ENCODE measurements at regions not wholly inside any gene's neighbourhood (a gene's known extent, or its start where the extent isn't known, plus 50 kb on each side); places are given as distances from the start of the nearest gene placed in this dataset.

DNA sequence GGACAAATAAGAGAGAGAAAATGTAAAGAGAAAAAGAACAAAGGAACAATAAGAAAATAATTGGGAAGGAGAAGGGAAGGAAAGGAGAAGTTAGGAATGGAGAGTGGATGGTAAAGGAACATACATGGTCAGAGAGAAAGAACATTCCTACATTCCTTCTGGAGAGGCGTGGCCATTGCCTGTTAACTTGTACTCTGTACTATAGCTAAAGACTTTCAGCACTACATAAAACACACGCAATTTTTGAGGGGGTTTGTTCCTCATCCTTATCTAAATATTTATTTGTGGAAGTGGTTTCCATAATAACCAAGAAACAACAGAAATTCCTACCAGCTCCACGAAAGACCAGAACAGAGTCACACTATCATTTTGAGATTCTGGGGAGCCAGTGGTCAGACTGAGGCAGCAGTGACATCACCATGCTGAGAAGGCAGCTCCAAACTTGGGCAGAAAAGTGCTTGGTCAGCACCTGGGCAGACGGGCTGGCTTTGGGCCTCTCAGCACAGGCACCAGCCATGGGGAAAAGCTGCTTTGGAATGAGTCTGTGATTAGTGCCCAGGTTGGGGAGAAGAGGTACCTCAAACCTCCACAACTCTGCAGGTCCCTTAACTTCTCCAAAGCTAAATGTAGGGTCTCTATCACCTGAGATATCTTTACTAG, 125.9 kb upstream of the NTF3 start:
- H3K4me3 ChIP-seq (replicated peaks; ENCODE audit: low read depth, low read length): no peak overlapping the region
- TF ChIP-seq, protein P1, sequence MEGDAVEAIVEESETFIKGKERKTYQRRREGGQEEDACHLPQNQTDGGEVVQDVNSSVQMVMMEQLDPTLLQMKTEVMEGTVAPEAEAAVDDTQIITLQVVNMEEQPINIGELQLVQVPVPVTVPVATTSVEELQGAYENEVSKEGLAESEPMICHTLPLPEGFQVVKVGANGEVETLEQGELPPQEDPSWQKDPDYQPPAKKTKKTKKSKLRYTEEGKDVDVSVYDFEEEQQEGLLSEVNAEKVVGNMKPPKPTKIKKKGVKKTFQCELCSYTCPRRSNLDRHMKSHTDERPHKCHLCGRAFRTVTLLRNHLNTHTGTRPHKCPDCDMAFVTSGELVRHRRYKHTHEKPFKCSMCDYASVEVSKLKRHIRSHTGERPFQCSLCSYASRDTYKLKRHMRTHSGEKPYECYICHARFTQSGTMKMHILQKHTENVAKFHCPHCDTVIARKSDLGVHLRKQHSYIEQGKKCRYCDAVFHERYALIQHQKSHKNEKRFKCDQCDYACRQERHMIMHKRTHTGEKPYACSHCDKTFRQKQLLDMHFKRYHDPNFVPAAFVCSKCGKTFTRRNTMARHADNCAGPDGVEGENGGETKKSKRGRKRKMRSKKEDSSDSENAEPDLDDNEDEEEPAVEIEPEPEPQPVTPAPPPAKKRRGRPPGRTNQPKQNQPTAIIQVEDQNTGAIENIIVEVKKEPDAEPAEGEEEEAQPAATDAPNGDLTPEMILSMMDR (IDR thresholded peaks at IDR 0.05; ENCODE audit: low read depth, low read length, missing control alignments): no peak
- DNase-seq (ENCODE audit: extremely low read depth, low read depth): no peak

DNA sequence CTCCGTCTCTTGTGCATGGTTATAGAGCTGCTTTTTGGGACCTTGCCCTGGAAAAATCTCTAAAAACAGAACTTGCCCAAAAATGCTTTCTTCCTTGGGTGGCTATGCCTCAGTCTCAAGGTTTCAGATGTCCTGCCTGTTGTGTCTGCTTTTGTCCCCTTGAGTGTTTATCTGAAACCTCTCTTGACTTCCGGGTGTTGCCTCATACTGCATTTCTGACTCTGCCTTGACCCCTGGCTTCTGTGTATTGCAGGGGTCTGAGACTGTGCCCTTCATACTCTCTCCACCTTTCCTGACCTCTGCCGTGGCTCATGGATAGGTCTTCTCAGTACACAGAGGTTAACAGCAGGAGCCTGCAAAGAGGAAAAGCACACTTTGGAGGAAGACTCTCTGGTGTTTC, 124.8 kb upstream of the NTF3 start:
- no peak overlapping the region for H3K4me3 ChIP-seq (replicated peaks; ENCODE audit: low read depth, low read length)
- no peak for DNase-seq (ENCODE audit: extremely low read depth, low read depth)
- TF ChIP-seq, protein P1 (IDR thresholded peaks at IDR 0.05; ENCODE audit: low read depth, low read length, missing control alignments): no peak

DNA sequence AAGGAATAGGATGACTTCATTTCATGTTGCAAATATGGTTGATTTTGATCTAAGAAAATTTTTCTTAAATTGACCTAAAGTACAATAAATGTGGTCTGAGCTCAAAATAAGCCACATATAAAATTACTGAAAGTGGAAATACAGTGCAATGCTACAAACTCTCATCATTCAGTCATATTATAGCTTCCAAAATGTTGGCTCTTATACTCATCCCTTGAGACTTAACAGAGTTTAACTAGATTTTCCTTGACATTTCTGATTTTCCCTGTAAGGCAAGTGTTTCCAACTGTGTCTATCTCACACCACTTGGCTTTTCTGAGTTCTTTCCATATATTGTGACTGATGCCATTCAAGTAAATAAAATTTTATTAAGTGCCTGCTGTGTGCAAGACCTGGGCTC, 123.7 kb upstream of the NTF3 start:
- DNase-seq (ENCODE audit: extremely low read depth, low read depth): no peak
- TF ChIP-seq, protein P1 (IDR thresholded peaks at IDR 0.05; ENCODE audit: low read depth, low read length, missing control alignments): no peak
- H3K4me3 ChIP-seq (replicated peaks; ENCODE audit: low read depth, low read length): no peak overlapping the region

DNA sequence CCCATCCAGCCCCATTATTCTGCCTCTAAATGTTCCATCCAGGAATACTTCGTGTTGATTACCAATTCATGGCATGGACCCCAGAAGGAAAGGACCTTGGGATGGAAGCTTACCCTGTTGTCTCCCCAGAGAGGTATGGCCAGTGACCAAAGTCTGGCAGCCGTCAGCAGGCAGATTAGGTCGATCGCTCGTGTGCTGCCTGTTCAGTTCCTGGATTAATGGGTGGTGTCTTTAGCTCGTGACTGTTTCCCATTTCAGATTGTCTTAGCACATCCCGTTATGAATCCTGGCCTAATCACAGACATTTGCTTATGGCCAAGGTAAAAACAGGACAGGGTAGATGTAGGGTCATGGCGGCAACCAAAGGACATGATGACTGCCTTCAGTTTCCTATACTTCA, 122.9 kb upstream of the NTF3 start:
- TF ChIP-seq, protein P1 (IDR thresholded peaks at IDR 0.05; ENCODE audit: low read depth, low read length, missing control alignments): no peak
- DNase-seq (ENCODE audit: extremely low read depth, low read depth): no peak
- no peak overlapping the region for H3K4me3 ChIP-seq (replicated peaks; ENCODE audit: low read depth, low read length)

- TF ChIP-seq, protein P1 (IDR thresholded peaks at IDR 0.05; ENCODE audit: low read depth, low read length, missing control alignments): no peak
- DNase-seq (ENCODE audit: extremely low read depth, low read depth): no peak
Measured at GRCh38 chr12:5309654-5310053, 122.3 kb upstream of the NTF3 start.

GRCh38 chr12:5310151-5310550, 121.8 kb upstream of the NTF3 start:
- TF ChIP-seq, protein P1 (IDR thresholded peaks at IDR 0.05; ENCODE audit: low read depth, low read length, missing control alignments): no peak
- no peak for DNase-seq (ENCODE audit: extremely low read depth, low read depth)

More at GRCh38 chr12:5309654-5310053, 122.3 kb upstream of the NTF3 start:
- H3K4me3 ChIP-seq (replicated peaks; ENCODE audit: low read depth, low read length): no peak overlapping the region

DNA sequence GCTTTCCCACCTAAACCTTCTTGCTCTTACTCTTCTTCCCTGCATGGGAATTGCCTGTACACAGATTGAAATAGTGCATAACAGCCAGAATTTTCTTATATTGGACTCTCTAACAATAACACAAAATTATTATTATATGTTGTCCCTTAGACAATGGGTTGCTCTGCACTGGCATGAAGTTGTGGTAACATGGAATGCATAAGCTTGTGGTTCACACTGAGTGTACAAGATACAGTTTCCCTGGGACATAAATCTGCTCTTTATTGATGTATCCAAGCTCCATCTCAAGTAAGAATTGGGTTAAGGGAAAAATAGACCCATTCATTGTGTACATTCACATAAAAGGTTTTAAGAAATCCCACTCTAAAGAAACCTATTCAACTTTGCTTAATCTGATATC, 114.4 kb upstream of the NTF3 start:
- TF ChIP-seq, protein P1 (IDR thresholded peaks at IDR 0.05; ENCODE audit: low read depth, low read length, missing control alignments): no peak
- no peak for DNase-seq (ENCODE audit: extremely low read depth, low read depth)
- H3K4me3 ChIP-seq (replicated peaks; ENCODE audit: low read depth, low read length): no peak overlapping the region

More at GRCh38 chr12:5310151-5310550, 121.8 kb upstream of the NTF3 start:
- no peak overlapping the region for H3K4me3 ChIP-seq (replicated peaks; ENCODE audit: low read depth, low read length)
